Activated CD8-positive, alpha-beta memory T cell treated with anti-CD3 and anti-CD28 coated beads for 1 hour (primary cell): ENCODE measurements at regions not wholly inside any gene's neighbourhood (a gene's known extent, or its start where the extent isn't known, plus 50 kb on each side); places are given as distances from the start of the nearest gene placed in this dataset.

Source experiments
- DNase-seq, 2 donors: peaks; one replicate each; pipeline ENCODE4 v3.0.0-alpha.2; 2020; ENCODE audit warnings: low read depth in 1 of 2; ENCODE audit errors: extremely low read depth in 1 of 2

DNA sequence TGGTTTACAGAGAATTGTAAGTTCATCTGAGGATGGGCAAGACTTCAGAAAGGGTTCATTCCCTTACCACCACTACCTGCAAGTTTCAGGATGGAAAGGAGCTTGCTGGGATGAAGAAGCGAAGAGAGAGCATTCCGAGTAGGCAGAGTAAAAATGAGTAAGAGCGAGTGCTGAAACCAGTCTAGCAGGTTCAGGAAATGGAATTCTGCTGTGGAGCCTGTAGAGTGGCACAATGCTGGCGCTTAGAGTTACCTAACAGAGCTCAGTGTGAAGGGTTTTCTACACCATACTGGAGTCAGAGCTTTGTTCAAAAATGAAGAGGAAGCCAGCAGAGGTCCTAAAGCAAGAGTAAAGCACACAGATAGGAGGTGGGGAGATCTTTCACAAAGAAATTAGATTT lies 179.2 kb upstream of the ZC3H12C start:
- DNase-seq, result no peak

GRCh38 chr11:109914809-109915653 lies 178.2 kb upstream of the ZC3H12C start:
- DNase-seq, result no peak

GRCh38 chr11:109926941-109927340 lies 166.3 kb upstream of the ZC3H12C start:
- no peak for DNase-seq

DNA sequence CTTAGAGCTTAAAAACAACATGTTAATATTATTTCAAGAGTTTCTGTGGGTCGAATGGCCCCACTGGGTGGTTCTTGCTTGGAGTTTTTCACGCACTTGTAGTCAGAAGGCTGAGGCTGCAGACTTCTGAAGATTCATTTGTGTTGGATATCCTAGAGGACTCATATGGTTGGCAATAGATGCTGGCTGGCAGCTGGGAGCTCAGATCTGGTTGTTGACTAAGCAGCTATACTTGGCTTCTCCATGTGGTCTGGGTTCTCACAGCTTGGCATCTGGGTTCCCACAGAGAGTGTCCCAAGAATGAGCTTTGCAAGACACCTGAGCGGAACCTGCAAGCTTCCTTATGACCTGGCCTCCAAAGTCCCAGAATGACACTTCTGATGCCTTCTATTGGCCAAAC lies 163.9 kb upstream of the ZC3H12C start:
- DNase-seq, result no peak

DNA sequence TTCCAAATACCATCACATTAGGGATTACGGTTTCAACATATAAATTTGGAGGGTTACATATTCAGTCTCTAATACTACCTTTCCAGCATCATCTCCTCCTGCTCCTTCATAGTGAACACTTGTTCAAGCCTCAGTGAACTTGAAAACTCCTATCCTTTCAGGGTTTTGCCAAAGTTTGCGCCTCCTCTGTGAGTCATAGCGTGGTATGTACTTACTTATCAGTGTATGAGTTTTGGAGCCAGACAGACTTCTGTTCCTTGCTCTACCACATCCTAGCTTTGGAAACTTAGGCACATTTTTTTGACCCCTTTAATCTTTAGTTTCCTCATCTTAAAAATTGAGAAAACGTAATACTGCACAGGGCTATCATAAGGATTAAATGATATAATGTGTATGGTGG lies 160.1 kb upstream of the ZC3H12C start:
- no peak for DNase-seq

DNA sequence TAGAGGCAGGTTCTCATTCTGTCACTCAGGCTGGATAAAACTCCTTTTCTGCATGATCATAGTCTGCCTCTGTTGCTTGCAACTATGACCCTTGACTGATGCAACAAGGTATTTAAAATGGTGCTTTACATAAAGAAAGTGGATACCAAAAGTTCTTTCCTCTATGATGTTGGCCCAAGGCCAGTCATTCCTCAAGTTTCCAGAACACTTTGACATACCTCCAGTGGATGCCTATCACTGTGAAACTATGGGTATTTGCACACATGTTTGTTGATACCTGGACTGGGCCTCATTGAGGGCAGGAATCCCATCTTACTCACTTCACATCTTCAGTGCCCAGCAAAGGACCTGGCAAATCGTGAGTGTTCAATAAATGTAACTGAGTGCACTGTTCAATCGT lies 159.0 kb upstream of the ZC3H12C start:
- no peak for DNase-seq

GRCh38 chr11:109936661-109937180 lies 156.5 kb upstream of the ZC3H12C start:
- DNase-seq, result no peak

DNA sequence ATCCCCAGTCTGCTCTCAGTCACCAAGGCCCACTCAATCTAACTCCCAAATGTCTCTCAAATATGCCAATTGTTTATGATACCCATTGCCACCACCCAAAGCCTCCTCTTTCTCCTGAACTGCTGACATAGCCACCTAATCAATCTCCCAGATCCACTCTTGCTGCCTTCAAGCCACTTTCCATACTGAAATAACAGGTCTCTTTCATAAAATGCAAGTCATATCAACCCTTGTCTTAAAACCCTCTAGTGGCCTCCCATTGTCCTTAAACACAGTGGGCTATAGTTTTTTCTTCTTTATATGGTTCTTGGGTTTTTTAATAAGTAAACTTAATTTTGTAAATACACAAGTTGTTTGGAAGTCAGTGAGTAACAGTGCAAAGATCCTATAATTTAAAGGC lies 155.2 kb upstream of the ZC3H12C start:
- DNase-seq, result no peak

- DNase-seq, result no peak
These were observed 153.9 kb upstream of the ZC3H12C start for GRCh38 chr11:109939166-109939810.

DNA sequence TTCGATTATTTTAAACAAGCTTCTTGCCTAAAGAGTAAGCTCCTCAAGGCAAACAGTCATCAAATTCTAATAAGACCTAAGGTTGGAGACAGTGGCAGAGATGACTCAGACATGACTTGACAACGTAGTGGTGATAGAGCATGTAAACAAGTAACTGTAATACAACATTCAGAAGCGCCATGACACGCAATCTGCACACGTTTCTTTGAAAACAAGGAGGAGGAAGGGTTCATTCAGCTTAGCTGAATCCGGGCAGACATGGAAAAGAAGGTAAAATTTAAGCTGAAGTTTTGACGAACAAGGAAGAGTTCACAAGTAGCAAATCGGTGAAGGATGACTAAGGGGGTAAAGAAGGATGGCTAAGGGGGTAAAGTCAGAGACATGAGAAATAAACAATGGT lies 152.4 kb upstream of the ZC3H12C start:
- DNase-seq, result no peak

- DNase-seq, result no peak
These were observed 147.4 kb upstream of the ZC3H12C start for GRCh38 chr11:109945626-109946321.

GRCh38 chr11:109946322-109946846 lies 146.8 kb upstream of the ZC3H12C start:
- peak; percentile 3 to 18 for DNase-seq

DNA sequence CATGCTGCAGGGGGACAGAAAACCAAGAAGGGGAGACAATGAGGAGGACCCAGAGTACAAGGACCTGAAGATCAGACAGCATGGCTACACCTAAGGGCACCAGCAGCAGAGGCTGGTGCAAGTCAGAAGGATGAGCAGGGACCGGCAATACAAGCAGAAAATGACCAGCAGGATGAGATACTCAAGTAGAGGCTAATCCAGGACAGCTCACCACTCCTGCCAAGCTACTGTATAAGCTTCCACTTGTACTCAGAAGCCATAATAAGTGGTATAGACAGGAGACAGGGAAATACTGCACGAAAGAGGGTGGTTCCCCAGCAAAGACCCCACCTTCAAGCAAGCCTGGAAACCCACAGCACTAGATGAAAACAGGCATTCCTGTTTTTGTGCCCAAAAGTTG lies 138.7 kb upstream of the ZC3H12C start:
- DNase-seq, result no peak

DNA sequence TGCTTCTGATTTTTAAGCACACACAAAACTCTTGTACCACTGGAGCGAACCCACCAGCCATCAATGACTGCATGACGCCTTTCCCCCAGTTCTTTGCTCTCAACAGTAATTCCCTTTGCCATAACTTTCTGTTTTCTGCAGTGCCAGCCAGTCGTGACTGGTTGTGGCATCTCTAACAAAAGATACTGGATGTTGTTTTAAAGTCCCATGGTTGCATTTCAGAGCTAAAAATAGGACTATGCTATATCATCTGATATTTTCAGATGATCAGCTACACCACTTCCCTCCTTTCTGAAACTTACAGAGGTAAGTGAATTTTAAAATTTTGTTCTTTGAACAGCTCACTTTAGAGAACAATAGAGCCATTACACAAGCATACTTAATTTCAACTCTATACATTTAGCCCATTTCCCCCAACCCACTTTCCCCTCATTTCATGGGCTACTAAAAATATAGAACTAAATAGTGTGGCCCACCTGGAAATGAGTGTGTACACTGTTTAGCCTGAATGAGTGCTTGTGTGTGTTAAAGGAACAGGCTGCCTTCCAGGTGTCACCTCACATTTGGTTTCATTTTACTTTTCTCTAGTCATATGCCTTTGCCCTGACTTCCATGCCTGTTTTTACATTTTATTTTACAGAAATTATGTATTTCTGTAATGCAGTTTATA lies 136.9 kb upstream of the ZC3H12C start:
- no peak for DNase-seq

- no peak for DNase-seq
These were observed 136.2 kb upstream of the ZC3H12C start for GRCh38 chr11:109957000-109957399.

GRCh38 chr11:109957601-109958000 lies 135.6 kb upstream of the ZC3H12C start:
- no peak for DNase-seq

DNA sequence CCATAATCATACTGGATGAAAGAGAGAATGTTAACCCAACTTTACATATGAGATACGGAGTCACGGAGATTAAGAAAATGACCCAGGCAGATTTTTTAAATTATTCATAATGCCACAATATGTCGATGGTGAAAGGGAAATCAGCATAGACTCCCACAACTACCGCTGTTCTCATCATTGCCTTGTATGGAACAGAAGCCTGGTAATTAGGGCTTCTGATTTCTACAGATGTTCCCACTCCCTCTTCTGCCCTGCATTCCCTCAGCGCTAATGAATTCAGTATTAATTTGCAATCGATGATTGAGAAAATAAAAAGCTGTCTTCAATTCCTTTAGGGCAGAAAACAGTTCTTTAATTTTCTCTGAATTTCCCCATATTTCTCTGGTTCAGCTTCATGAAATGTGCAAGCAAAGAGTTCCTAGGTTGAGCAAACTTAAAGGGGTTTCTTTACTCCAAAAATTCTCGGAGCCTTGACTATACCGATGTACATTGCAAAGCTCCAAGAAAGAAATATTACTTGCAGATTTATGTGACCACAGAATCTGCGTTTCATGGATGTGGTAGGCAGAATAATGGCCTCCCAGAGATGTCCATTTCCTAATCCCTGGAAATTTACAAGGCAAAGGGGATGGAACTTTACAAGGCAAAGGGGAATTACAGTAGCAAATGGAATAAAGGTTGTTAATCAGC lies 134.9 kb upstream of the ZC3H12C start:
- DNase-seq, result no peak

- no peak for DNase-seq
These were observed 134.4 kb upstream of the ZC3H12C start for GRCh38 chr11:109958821-109959166.

DNA sequence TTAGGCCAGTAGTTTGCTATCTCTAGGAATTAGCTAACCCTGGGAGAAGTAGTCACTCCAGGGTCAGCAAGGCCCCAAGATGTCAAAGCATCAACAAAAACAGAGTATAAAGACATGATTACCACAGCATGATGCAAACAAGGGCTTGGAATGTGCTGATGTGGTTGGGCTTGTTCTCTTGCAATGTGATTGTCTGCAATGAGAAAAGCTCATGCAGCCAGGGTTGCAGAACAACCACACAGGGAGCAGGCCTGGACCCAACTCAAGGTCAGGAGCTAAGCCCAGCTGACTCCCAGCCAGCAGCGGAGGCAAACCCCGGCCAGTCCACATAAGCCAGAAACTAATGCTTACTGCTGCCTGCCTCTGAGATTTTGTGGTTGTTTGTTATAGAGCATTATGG lies 132.4 kb upstream of the ZC3H12C start:
- DNase-seq, result no peak

DNA sequence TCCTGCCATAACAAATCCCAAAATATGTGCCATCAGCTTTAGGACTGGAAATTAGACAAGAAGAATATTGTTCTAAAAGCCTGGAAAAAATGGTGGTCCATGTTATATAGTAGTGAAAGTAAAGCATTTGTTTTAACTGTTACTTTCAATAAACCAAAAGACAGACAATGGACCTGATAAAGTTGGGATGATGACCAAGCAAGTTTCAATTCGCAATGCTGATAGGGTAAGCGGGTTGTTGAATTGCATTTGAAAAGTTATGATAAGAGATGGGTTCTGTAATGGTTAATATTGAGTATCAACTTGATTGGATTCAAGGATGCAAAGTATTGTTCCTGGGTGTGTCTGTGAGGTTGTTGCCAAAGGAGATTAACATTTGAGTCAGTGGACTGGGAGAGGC lies 131.9 kb upstream of the ZC3H12C start:
- no peak for DNase-seq
